Trophoblast cell (in vitro differentiated cells and primary cell): ENCODE measurements at regions not wholly inside any gene's neighbourhood (a gene's known extent, or its start where the extent isn't known, plus 50 kb on each side); places are given as distances from the start of the nearest gene placed in this dataset.

ENCODE experiments used
- DNase-seq, 2 donors: peaks; one replicate each; pipeline ENCODE4 v3.0.0-alpha.2; 2016
- H2AFZ ChIP-seq: 2 replicates; pipeline ENCODE4 v1.6.1; 2013; ENCODE audit warnings: low read length, moderate library complexity, mild to moderate bottlenecking; ENCODE audit not compliant: insufficient read depth, poor library complexity
- H2AK5ac ChIP-seq: 2 replicates; pipeline ENCODE4 v1.6.1; 2013; ENCODE audit warnings: mild to moderate bottlenecking, low read length
- H2BK120ac ChIP-seq: 2 replicates; pipeline ENCODE4 v1.6.1; 2013; ENCODE audit warnings: low read length, mild to moderate bottlenecking, moderate library complexity; ENCODE audit not compliant: insufficient read depth, poor library complexity
- H2BK12ac ChIP-seq: 2 replicates; pipeline ENCODE4 v1.6.1; 2013; ENCODE audit warnings: mild to moderate bottlenecking, low read length, moderate library complexity
- H2BK5ac ChIP-seq: 2 replicates; pipeline ENCODE4 v1.6.1; 2013; ENCODE audit warnings: low read length, low read depth, moderate library complexity, mild to moderate bottlenecking; ENCODE audit not compliant: poor library complexity
- H3K14ac ChIP-seq: 2 replicates; pipeline ENCODE4 v1.6.1; 2013; ENCODE audit warnings: mild to moderate bottlenecking, low read length
- H3K18ac ChIP-seq: 2 replicates; pipeline ENCODE4 v1.6.1; 2013; ENCODE audit warnings: mild to moderate bottlenecking, low read length
- H3K23ac ChIP-seq: 2 replicates; pipeline ENCODE4 v1.6.1; 2013; ENCODE audit warnings: low read length
- H3K27ac ChIP-seq: 2 replicates; pipeline ENCODE4 v1.5.1; 2013; ENCODE audit warnings: low read depth, mild to moderate bottlenecking, inconsistent platforms, low read length, moderate library complexity
- H3K27me3 ChIP-seq: 2 replicates; pipeline ENCODE4 v1.6.1; 2013; ENCODE audit warnings: inconsistent platforms, mild to moderate bottlenecking, low read length, moderate library complexity; ENCODE audit not compliant: insufficient read depth
- H3K36me3 ChIP-seq, 2 experiments: 1 replicate in 1 of 2; 2 replicates in 1 of 2; pipeline ENCODE4 v1.6.1; 2013; ENCODE audit warnings: low read length in 2 of 2, mild to moderate bottlenecking in 2 of 2, moderate library complexity in 1 of 2; ENCODE audit not compliant: insufficient read depth in 2 of 2, control insufficient read depth in 1 of 2
- H3K4ac ChIP-seq: 2 replicates; pipeline ENCODE4 v1.6.1; 2013; ENCODE audit warnings: low read depth, mild to moderate bottlenecking, low read length, moderate library complexity
- H3K4me1 ChIP-seq, 2 experiments: 1 replicate in 1 of 2; 2 replicates in 1 of 2; pipeline ENCODE4 v1.6.1; 2013; ENCODE audit warnings: low read length in 2 of 2, mild to moderate bottlenecking in 2 of 2, moderate library complexity in 1 of 2; ENCODE audit not compliant: insufficient read depth in 2 of 2, control insufficient read depth in 1 of 2
- H3K4me2 ChIP-seq: 2 replicates; pipeline ENCODE4 v1.6.1; 2013; ENCODE audit warnings: inconsistent platforms, mild to moderate bottlenecking, low read length, moderate library complexity
- H3K4me3 ChIP-seq: 2 replicates; pipeline ENCODE4 v1.5.1; 2013; ENCODE audit warnings: mild to moderate bottlenecking, low read depth, low read length, inconsistent platforms
- H3K79me1 ChIP-seq: one replicate; pipeline ENCODE4 v1.6.1; 2013; ENCODE audit warnings: low read length
- H3K79me2 ChIP-seq: 2 replicates; pipeline ENCODE4 v1.6.1; 2013; ENCODE audit warnings: low read length, mild to moderate bottlenecking; ENCODE audit not compliant: control insufficient read depth, insufficient read depth, poor library complexity
- H3K9ac ChIP-seq: 2 replicates; pipeline ENCODE4 v1.6.1; 2013; ENCODE audit warnings: mild to moderate bottlenecking, low read length
- H3K9me3 ChIP-seq: 2 replicates; pipeline ENCODE4 v1.6.1; 2013; ENCODE audit warnings: low read depth, mild to moderate bottlenecking, control low read depth, inconsistent platforms, low read length; ENCODE audit not compliant: insufficient read depth
- H4K12ac ChIP-seq: 2 replicates; pipeline ENCODE4 v1.6.1; 2013; ENCODE audit warnings: low read depth, mild to moderate bottlenecking, low read length, moderate library complexity
- H4K8ac ChIP-seq: 2 replicates; pipeline ENCODE4 v1.6.1; 2013; ENCODE audit warnings: low read depth, mild to moderate bottlenecking, low read length, moderate library complexity
- H4K91ac ChIP-seq: one replicate; pipeline ENCODE4 v1.6.1; 2013; ENCODE audit warnings: low read depth, mild to moderate bottlenecking, low read length, moderate library complexity
- WGBS: extraction: QIAGEN DNeasy Blood & Tissue Kit; methylation state at CpG from one replicate; pipeline ENCODE4 v1.1.7; 2013; ENCODE audit warnings: missing lambda C conversion rate; ENCODE audit not compliant: insufficient read length, insufficient coverage; ENCODE audit errors: extremely low coverage; 5-methylcytosine and 5-hydroxymethylcytosine counted together

DNA sequence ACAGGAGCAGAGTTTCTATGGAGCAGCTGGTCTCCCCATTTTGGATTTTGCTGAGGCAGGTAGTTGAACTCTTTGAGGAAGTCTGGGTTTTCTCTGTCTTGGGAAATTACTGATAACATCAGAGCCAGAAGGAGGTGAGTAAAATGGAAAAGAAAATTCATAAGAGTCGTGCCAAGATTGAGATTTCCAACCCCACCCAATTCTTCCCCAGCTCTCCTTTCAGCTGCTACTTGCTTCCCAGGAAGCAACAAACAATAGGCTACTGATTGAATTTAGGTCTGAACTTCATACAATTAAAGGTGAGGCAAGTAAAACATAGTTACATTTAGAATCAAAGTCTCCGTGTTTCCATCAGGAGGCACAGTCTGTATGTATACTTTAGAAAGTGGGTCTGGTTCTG is 54.6 kb upstream of the EOLA2 start:
- no peak overlapping the region for H2BK12ac ChIP-seq
- no peak overlapping the region for H3K14ac ChIP-seq
- no peak overlapping the region for H3K18ac ChIP-seq

DNA sequence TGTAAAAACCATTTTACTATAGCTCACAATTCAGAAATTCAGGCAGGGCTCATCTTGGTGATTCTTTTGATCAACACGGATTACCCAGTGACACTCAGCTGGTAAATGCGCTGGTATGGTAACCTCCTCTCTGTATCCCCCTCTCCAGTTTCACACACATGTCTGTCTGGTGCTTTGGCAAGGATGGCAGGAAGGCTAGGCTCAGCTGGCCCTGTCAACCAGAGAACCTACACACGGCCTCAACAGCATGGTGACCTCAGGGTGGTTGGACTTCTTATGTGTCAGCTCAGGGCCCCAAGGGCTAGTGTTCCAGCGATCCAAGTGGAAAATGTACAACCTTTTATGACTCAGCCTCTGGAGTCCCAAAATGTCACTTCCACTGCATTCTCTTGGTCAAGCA is 55.7 kb upstream of the EOLA2 start:
- Histone ChIP-seq H3K4ac (no peak overlapping the region), H2BK120ac (no peak overlapping the region), H3K79me2 (no peaks in the 10 kb centered on the region), H3K27me3 (no peaks in the 10 kb centered on the region), H4K91ac (no peak overlapping the region), H3K36me3 (no peaks in the 10 kb centered on the region), H3K18ac (no peak overlapping the region), H3K9me3 (no peaks in the 10 kb centered on the region), H3K4me3 (no peak overlapping the region), H4K8ac (no peak overlapping the region), H3K4me2 (no peak overlapping the region), H3K4me1 (no peaks in the 10 kb centered on the region), H2BK12ac (no peak overlapping the region), H2AFZ (no peak overlapping the region), H3K79me1 (no peaks in the 10 kb centered on the region), H3K23ac (no peak overlapping the region), H3K9ac (no peak overlapping the region), H2AK5ac (no peak overlapping the region), H4K12ac (no peak overlapping the region), H3K27ac (no peak overlapping the region), H3K14ac (no peak overlapping the region), H2BK5ac (no peak overlapping the region)
- no peak for DNase-seq
- whole genome bisulfite sequencing, result no CpG with 5 or more reads among the region's 4 CpGs

More for the DNA sequence above, 54.6 kb upstream of the EOLA2 start:
- no peak overlapping the region for H3K4ac ChIP-seq
- no CpG with 5 or more reads among the region's 2 CpGs for WGBS
- H3K9ac ChIP-seq, result no peak overlapping the region
- no peak overlapping the region for H3K23ac ChIP-seq
- no peak for DNase-seq
- no peak overlapping the region for H4K12ac ChIP-seq
- no peak overlapping the region for H4K91ac ChIP-seq
- no peaks in the 10 kb centered on the region for H3K4me1 ChIP-seq
- H2AK5ac ChIP-seq, result no peak overlapping the region
- no peaks in the 10 kb centered on the region for H3K79me1 ChIP-seq
- H3K4me3 ChIP-seq, result no peak overlapping the region
- H3K27ac ChIP-seq, result no peak overlapping the region
- no peak overlapping the region for H2AFZ ChIP-seq
- no peaks in the 10 kb centered on the region for H3K36me3 ChIP-seq
- H2BK120ac ChIP-seq, result no peak overlapping the region
- H3K79me2 ChIP-seq, result no peaks in the 10 kb centered on the region
- H2BK5ac ChIP-seq, result no peak overlapping the region
- H3K9me3 ChIP-seq, result no peaks in the 10 kb centered on the region
- H3K27me3 ChIP-seq, result no peaks in the 10 kb centered on the region
- no peak overlapping the region for H4K8ac ChIP-seq
- no peak overlapping the region for H3K4me2 ChIP-seq

DNA sequence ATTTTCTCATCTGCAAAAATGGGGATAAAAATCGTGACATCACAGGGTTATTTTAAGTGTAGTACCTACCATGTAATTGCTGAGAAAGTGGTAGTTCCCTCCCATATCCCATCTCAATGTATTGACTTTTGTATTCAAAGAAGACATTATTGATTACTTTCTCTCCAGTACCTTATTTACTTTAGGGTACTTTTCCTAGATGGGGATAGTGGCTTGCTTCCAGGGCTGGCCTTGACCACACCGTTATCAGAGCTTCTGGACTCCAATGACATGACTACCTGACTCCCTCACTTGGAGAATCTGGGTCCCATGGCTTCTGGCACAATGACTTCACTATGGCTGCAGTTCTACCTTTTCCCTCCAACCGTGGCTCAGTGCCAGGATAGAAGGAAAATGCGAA is 58.2 kb upstream of the EOLA2 start:
- no peak for DNase-seq
- no peak overlapping the region for H3K27ac ChIP-seq
- no peaks in the 10 kb centered on the region for H3K9me3 ChIP-seq
- H3K36me3 ChIP-seq, result no peaks in the 10 kb centered on the region
- no peak overlapping the region for H2BK12ac ChIP-seq
- H3K4me1 ChIP-seq, result no peaks in the 10 kb centered on the region
- no peak overlapping the region for H2AFZ ChIP-seq
- no peak overlapping the region for H2BK120ac ChIP-seq
- H3K4me3 ChIP-seq, result no peak overlapping the region
- H2BK5ac ChIP-seq, result no peak overlapping the region
- WGBS, result no CpG with 5 or more reads among the region's 4 CpGs
- no peaks in the 10 kb centered on the region for H3K79me1 ChIP-seq
- no peak overlapping the region for H4K8ac ChIP-seq
- H3K18ac ChIP-seq, result no peak overlapping the region
- H3K27me3 ChIP-seq, result no peaks in the 10 kb centered on the region
- no peak overlapping the region for H3K23ac ChIP-seq
- H3K4ac ChIP-seq, result no peak overlapping the region
- H3K14ac ChIP-seq, result no peak overlapping the region
- H4K12ac ChIP-seq, result no peak overlapping the region
- no peak overlapping the region for H3K4me2 ChIP-seq
- no peak overlapping the region for H4K91ac ChIP-seq
- no peaks in the 10 kb centered on the region for H3K79me2 ChIP-seq
- no peak overlapping the region for H3K9ac ChIP-seq
- H2AK5ac ChIP-seq, result no peak overlapping the region

DNA sequence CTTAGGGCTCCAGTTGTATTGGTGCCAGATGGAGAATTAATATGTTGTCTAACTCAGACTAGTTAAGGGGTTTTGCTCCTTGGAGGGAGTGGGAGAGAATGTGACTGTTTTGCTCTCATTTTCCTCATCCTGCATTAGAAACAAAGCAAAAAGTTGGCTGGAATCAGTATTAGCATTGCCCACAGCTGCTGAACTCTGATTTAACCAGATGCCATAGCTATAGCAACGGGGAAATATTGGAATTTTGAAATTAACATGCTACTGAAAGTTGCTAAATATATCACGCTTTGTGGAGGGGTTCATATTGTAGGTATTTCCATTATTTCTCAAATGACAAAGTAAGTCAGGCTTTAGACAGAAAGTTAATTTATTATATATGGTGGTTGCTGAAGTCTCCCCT is 66.7 kb upstream of the EOLA2 start:
- Histone ChIP-seq H3K18ac (no peak overlapping the region), H2AFZ (no peak overlapping the region), H2BK120ac (no peak overlapping the region), H2AK5ac (no peak overlapping the region), H3K23ac (no peak overlapping the region), H3K9me3 (no peaks in the 10 kb centered on the region), H3K79me2 (no peaks in the 10 kb centered on the region), H4K91ac (no peak overlapping the region), H3K4me3 (no peak overlapping the region), H4K12ac (no peak overlapping the region), H3K27me3 (no peaks in the 10 kb centered on the region), H4K8ac (no peak overlapping the region), H3K4ac (no peak overlapping the region), H3K4me1 (peaks cover 0 to 2% of the 10 kb centered on the region in 2 experiments), H2BK12ac (no peak overlapping the region), H3K27ac (no peak overlapping the region), H3K14ac (no peak overlapping the region), H3K9ac (no peak overlapping the region), H2BK5ac (no peak overlapping the region), H3K4me2 (no peak overlapping the region), H3K36me3 (no peaks in the 10 kb centered on the region), H3K79me1 (no peaks in the 10 kb centered on the region)
- no CpG with 5 or more reads among the region's 2 CpGs for WGBS
- DNase-seq, result no peak
